Stimulated activated CD4-positive, alpha-beta T cell treated with anti-CD3 and anti-CD28 coated beads, Interleukin-2, amount 100 ng/mL, for 24 hours (primary cell): ENCODE measurements at regions not wholly inside any gene's neighbourhood (a gene's known extent, or its start where the extent isn't known, plus 50 kb on each side); places are given as distances from the start of the nearest gene placed in this dataset.

Source experiments
- DNase-seq, 2 donors: peaks; one replicate each; pipeline ENCODE4 v3.0.0-alpha.2; 2020

GRCh38 chr22:34055525-34056200 lies 135.4 kb upstream of the LARGE1 start:
- no peak for DNase-seq

DNA sequence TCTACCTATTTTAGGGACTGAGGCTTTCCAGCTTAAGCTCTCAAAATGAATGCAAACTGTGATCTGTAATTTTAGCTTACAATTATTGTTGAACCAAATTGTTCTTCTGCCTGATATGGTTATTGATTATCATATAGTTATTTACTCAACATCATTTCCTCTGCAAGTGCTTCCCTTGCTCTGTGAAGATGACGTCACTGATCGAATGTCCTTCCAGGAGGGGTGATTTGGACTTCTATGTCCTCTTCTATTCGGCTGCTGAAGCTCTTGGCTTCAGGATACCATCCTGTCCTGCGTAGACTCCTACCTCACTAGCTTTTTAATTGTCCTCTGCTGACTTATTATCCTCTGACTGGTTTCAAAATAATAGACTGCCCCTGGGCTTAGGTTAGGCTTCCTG lies 137.4 kb upstream of the LARGE1 start:
- no peak for DNase-seq

- DNase-seq = no peak
Measured at GRCh38 chr22:34064696-34065095, 144.4 kb upstream of the LARGE1 start.

DNA sequence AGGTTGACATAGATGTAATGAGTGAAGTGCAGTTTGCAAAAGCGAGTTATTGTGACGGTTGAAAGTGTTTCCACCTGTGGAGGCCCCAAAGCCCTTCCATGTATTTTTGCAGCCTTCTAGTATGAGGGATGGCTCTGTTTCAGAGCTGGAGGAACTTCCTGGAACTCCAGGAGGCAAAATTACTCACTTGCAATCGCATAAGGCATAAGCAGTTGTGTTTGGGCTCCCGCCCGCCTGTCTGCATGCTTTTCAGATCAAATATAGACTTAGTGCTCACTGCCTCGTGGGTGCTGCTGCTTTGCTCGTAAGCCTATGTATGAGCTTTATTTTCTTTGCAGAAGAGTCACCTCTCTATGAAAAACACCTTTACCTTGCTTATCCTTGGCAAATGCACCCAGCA lies 146.8 kb upstream of the LARGE1 start:
- DNase-seq = no peak

- no peak for DNase-seq
Measured at GRCh38 chr22:34068001-34068400, 147.7 kb upstream of the LARGE1 start.

DNA sequence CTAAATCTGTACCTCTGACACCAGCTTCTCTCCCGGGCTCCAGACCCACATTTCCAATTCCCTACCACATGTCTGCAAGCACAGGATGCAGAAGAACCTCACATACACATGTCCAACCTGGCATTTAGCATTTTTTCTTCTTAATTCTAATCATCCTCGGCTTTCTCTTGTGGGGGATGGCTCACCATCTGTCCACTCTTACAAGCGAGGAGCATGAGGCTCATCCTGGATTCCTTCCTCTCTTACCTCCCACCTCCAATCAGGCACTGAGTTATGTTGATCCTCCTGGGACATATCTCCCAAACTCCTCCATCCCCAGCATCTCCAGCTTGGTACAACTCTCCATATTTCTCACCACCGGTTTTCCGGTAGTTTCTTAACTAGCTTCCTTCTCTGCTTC lies 149.8 kb upstream of the LARGE1 start:
- no peak for DNase-seq

- DNase-seq = no peak
Measured at GRCh38 chr22:34070531-34070930, 150.3 kb upstream of the LARGE1 start.

GRCh38 chr22:34072585-34072984 lies 152.3 kb upstream of the LARGE1 start:
- DNase-seq = no peak

DNA sequence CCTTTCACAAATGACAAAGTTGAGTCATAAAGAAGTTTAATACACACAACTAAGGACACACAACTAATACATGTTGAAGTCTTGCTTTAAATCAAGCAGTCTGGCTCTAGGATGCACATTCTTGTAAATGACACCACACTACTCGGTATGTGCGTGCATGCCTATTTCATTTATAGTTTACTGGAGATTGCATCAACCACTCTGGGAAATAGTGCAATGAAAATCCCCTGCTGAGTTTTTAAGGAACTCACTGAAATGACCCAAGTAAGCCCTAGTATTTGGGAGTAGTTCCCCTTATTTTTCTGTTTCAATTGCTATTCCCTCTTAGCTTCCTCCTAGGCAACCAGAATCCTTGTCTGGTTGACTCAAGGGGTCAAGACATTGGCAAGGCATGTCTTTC lies 160.2 kb upstream of the LARGE1 start:
- no peak for DNase-seq

DNA sequence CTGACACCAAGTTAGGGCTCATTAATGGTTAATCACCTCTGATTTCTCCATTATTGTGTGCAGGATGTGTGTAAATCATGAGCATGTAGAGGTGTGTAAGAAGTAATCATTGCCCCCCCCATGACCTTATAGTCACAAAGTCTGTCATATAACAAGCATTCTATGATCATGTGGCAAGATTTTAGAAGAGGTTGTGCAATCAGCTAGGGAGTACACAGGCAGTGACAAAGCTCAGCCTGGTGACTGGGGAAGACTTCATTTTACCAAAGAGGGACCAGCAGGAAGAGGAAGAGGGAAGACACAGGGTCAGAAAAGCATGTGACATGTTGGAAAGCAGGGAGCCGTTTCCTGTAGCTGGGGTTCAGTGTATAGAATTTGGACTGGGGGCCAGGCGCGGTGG lies 176.5 kb upstream of the LARGE1 start:
- DNase-seq = no peak

- DNase-seq = no peak
Measured at GRCh38 chr22:34099278-34099677, 179.0 kb upstream of the LARGE1 start.

DNA sequence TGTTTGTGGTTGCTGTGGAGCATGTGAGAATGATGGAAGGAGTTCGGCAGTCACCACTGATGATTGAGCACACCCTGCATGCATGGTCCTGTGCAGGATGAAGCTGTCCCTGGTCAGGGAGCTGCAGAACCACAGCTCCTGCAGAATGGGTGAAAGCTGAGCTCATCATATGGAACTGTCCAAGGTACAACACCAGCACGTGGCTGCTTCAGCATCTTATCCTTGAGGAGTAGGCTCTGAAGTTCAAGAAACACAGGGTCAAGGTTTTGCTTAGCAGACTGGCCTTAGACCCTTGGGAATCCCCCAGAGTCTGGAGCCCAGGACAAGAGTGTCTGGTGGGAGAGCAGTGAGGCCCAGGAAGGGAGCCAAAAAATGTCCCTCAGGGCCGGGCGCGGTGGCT lies 182.4 kb upstream of the LARGE1 start:
- no peak for DNase-seq

- peak; percentile 17 to 51 for DNase-seq
Measured at GRCh38 chr22:34105461-34106062, 185.3 kb upstream of the LARGE1 start.

- no peak for DNase-seq
Measured at GRCh38 chr22:34108168-34108567, 187.9 kb upstream of the LARGE1 start.

DNA sequence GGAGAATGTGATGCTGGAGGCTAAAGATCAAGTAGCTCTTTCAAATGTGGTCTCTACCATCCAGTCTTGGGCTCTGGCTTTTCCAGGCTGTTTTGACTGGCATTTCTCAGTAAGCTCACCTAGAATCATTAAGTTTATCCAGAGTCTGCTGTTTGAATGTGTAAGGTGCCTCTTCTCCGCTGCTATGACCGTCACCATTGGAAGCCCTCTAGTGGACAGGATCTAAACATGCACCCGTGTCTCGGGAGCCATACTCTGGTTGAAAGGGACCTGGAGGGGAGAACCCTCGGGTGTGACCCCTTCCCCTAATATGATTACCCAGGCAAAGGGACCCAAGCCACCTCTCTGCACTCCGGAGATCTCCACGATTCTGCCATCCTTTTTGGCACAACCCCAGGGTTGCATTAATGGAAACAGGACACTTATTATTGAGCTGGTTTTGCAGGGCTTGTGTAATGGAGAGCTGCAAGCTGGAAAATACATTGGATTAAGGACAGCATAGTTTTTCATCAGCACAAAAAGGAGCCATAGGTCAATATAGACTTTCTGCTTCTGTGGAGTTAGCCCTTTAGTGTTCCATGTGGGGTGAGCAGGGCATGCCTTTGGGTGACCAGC lies 191.0 kb upstream of the LARGE1 start:
- DNase-seq = peak in 1 of 2 donors; percentile 10

DNA sequence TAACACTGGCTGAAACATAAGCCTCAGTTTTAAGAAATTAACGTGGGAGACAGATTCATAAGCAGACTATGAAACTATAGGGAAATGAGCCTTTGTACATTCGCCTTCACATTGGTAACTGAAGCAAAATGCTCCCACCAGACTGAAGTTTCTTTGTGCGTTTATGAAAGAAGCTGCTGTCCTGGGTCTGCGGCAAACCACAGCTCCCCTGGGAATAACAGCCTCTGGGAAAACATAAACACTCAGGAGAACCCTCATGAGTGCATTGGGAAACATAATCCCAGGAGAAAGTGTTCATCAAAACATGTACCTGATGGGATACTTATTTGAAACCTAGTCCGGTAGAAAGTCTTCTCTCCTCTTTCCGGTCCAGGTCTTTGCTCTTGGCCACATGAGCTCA lies 193.1 kb upstream of the LARGE1 start:
- no peak for DNase-seq

DNA sequence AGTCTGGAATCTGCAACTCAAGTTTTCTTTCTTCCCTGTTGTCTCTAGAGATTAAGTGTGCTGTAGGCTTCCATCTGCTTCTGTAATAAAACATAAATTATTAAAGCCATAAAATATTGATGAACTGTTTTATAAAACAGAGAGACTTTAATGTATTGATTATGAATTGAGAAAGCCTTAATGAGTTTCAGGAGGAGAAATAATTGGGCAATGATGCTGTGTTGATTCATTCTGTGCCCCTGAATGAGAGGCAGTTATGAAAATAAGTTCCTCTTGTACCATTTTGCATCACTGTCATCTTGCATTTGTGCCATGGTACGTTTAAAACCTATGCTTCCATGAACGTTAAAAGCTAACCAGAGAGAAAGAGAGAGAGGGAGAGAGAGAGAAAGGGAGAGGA lies 194.1 kb upstream of the LARGE1 start:
- no peak for DNase-seq

- no peak for DNase-seq
Measured at GRCh38 chr22:34115722-34116121, 195.4 kb upstream of the LARGE1 start.

DNA sequence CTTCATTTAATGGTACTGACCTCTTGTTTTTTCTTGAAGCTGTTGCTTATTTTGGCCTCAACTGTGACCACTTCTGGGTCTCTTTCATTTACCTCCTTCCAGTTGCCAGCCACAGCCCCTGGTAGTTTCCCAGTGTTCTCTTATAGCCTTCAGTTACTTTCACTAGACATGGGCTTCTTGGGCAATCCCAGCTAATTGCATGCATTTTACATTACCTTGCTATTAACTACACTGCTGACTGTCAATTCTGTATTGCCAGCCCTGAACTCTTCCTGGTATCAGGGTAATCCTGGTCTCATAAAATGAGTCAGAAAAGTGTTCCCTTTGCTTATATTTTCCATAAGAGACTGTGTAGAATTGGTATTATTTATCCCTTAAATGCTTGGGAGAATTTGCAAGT lies 195.8 kb upstream of the LARGE1 start:
- DNase-seq = no peak

DNA sequence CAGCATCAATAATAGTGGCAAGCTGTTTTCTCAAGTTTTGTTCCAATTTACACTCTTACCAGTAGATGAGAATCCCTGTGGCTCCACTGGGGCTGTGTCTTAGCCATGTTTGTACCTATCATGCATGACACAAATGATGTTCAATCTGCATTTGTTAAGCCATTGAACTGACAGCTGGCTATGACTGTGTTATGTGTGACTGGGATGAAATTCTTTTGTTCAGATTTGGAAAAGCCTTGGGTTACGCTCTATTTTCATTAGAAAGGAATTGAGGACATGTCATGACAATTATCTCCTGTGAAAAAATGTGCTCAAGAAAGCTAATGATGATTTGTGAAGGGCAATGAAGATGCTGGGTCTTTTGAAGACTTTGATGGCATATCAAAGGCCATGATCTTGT lies 201.8 kb upstream of the LARGE1 start:
- DNase-seq = no peak

DNA sequence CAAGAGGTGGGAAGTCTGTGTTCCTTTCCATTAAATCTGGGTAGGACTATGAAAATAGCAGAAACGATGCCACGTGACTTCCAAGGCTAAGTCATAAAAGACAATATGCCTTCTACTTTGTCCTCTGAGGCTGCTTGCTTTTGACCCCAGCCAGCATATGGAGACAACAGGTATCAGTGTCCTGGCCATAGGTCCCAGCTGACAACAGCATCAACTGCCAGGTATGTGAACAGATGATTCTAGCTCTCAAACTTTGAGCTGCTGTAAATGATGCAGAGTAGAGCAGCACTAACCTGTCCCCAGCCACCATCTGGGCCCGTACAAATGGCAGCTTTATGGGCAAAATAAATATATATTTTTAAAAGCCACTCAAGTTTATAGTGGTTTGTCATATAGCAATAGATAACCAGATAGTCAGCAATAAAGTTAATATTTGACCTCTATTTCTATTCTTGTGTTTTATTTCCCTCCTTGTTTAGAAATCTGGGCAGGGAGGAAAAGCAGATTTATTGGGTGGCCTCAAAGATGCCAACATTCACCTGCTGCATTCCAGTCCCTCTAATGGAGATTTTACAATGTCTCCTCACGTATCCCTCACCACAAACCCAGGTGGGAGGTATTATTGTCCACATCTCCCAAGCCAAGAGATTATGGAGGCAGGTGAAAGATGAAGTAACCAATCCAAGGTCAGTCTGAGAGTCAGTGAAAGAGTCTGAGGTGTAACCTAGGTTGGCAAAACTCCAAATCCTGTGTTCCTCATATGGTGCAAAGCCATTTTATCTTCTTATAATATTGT lies 209.6 kb upstream of the LARGE1 start:
- DNase-seq = no peak

- DNase-seq = no peak
Measured at GRCh38 chr22:34135749-34136148, 215.5 kb upstream of the LARGE1 start.

- no peak for DNase-seq
Measured at GRCh38 chr22:34150023-34150422, 229.7 kb upstream of the LARGE1 start.

GRCh38 chr22:34159491-34159890 lies 239.2 kb upstream of the LARGE1 start:
- no peak for DNase-seq
